VCaP (cell line): ENCODE measurements at regions not wholly inside any gene's neighbourhood (a gene's known extent, or its start where the extent isn't known, plus 50 kb on each side); places are given as distances from the start of the nearest gene placed in this dataset.
A peak's percentile ranks its signal among the peaks of the same experiment; 100 is the strongest.

ENCODE experiments used
- H3K27ac ChIP-seq: fragments of 450-650 bp; 2 replicates; pipeline ENCODE4 v1.5.1; 2017
- TF ChIP-seq, protein P1 (sequence below): fragments of 450-650 bp; conservative IDR thresholded peaks from 2 replicates; pipeline ENCODE4 v1.5.1; 2017; ENCODE audit warnings: mild to moderate bottlenecking, moderate library complexity

GRCh38 chr16:85971902-85972638 is 73.1 kb downstream of the IRF8 start:
- TF ChIP-seq, protein P1, sequence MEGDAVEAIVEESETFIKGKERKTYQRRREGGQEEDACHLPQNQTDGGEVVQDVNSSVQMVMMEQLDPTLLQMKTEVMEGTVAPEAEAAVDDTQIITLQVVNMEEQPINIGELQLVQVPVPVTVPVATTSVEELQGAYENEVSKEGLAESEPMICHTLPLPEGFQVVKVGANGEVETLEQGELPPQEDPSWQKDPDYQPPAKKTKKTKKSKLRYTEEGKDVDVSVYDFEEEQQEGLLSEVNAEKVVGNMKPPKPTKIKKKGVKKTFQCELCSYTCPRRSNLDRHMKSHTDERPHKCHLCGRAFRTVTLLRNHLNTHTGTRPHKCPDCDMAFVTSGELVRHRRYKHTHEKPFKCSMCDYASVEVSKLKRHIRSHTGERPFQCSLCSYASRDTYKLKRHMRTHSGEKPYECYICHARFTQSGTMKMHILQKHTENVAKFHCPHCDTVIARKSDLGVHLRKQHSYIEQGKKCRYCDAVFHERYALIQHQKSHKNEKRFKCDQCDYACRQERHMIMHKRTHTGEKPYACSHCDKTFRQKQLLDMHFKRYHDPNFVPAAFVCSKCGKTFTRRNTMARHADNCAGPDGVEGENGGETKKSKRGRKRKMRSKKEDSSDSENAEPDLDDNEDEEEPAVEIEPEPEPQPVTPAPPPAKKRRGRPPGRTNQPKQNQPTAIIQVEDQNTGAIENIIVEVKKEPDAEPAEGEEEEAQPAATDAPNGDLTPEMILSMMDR, result no peak

DNA sequence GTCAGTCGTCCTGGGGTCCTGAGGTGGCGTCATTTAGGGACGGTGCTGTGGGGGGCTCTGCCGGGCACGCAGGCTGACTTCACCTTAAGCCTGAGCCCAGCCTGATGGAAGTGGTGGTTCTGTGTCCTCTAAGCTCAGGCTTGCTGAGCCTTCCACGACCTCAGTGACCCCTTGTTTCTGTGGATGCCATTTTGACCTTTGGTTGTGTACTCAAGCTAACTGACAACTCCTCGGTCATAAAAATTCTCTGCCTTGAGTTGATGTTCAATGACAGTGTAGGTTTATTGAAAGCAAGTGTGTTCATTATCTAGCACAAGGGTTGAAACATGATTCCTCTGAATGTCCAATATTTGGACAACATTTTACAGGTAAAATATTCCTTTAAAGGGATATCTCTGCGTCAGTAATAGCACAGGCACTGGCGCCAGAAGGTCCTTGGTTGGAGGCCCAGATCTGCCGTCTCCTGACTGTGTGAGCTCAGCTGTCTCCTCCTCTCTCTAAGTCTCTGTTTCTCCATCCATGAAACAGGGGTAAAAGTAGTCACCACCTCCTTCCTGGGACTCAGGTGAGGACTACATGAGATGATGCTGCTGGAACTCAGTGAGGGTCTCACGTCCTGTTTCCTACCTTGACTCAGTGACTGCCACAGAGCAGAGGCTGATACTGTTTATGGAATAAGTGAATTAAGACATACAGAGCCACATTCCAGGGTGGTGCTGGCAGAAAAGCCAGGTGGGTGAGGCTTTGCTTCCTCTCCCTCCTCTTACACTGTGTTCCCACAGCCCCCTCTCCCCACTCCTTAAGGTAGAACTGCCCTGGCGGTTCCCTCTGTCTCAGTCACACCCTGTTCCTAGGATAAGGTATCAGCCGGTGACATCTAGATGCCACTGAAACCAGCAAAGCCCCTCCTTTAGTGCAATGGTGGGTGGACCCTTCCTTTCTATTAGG is 75.7 kb downstream of the IRF8 start:
- H3K27ac ChIP-seq, result peak overlapping the region; percentile 51
- TF ChIP-seq, protein P1, result no peak

More at GRCh38 chr16:85971902-85972638, 73.1 kb downstream of the IRF8 start:
- no peak overlapping the region for H3K27ac ChIP-seq

DNA sequence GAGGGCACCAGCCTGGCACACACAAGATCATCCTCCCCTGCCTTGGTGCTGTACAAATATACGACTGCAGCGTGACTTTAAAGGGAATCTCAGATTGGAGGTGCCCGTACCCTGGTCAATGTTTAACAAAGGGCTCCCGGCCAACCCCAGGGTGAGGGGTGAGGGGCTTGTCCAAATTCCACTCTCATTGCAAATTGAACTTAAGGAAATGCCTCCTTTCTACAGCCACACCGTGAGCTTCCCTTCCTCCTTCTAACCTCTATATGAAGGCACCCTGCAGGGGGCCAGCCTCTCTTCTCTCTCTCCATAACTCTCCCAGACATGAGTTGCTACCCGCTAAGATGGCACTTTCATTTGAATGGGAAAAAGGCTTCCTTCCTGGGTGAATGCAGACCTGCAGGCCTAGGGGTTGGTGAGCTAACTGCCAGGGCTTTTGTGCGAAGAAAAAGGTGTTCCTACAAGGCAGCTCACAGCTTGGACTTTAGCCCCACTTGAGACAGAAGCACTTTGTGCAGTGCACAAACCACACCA is 76.6 kb downstream of the IRF8 start:
- H3K27ac ChIP-seq, result peak overlapping the region; percentile 51; the same call in 1 of the 2 replicates
- TF ChIP-seq, protein P1, result no peak

GRCh38 chr16:85978291-85978775 is 79.4 kb downstream of the IRF8 start:
- H3K27ac ChIP-seq, result no peak overlapping the region
- TF ChIP-seq, protein P1, result no peak

DNA sequence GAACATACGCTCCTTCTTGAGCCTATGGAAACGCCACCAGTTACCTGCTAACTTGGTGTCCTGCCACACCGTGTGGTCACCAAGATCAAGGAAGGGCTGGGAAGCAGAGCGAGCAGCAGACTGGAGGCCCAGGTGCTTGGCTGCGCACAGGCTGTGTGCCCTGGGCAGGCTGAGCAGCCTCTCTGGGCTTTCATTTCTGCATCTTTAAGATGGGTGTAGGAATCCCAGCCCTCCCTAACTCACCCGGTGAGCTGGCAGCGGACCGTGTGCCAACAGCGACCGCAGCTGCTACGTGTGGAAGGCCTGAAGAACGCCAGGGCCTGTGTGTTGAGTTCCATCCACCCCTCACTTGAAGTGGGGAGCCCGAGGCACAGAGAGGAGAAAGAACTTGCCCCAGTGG is 80.0 kb downstream of the IRF8 start:
- no peak overlapping the region for H3K27ac ChIP-seq
- TF ChIP-seq, protein P1, result no peak

DNA sequence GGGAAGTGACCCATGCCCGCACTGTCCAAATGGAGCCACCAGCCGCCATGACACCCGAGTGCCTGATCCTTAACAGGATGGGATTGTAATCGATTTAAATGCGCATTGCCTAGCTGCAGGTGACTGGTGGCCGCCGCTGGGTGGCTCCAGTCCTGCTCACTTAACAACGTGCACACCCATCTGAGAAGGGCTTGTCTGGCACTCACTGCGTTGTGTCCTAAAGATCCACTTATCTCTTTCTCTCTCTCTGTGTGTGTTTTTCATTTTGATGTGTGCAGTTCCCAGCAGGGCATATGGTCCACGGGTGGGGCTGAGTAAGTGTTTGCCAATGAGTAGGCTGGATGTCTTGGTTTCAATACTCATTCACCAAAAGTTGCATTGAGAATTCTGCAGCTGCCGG is 80.6 kb downstream of the IRF8 start:
- H3K27ac ChIP-seq, result no peak overlapping the region
- TF ChIP-seq, protein P1, result no peak

DNA sequence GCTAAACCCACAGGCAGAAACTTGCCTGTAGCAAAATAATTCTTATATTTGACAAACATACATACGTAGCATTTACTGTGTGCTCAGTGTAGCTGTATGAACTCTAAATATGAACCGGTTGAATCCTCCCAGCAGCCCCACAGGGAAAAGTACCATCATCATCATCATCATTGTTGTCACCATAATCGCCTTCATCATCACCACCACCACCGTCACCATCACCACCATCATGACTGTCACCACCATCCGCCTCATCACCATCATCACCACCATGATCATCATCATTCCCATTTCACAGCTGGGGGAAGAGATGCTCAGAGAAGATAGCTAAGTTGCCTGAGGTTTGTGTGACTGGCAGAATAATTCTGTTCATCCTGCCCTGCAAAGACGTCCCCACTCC is 81.7 kb downstream of the IRF8 start:
- no peak overlapping the region for H3K27ac ChIP-seq
- TF ChIP-seq, protein P1, result no peak
